RWPE2 (cell line): ENCODE measurements at regions not wholly inside any gene's neighbourhood (a gene's known extent, or its start where the extent isn't known, plus 50 kb on each side); places are given as distances from the start of the nearest gene placed in this dataset.

Experiments
- ATAC-seq: fragments of 200-7000 bp; cut with Tn5 transposase; 3 replicates; pipeline ENCODE4 v1.9.1; 2021; ENCODE audit warnings: low read depth
- DNase-seq: peaks from one replicate; pipeline ENCODE4 v3.0.0-alpha.2; 2020; ENCODE audit warnings: low spot score
- H3K27ac ChIP-seq: fragments of 450-650 bp; 2 replicates; pipeline ENCODE4 v1.5.1; 2017; ENCODE audit warnings: mild to moderate bottlenecking; ENCODE audit not compliant: poor library complexity, severe bottlenecking
- H3K27me3 ChIP-seq: fragments of 250-450 bp; sonication (Bioruptor Pico); 2 replicates; pipeline ENCODE4 v1.5.1; 2021; ENCODE audit warnings: mild to moderate bottlenecking, moderate library complexity; ENCODE audit not compliant: insufficient read depth, poor library complexity, severe bottlenecking
- H3K36me3 ChIP-seq: fragments of 250-450 bp; sonication (Bioruptor Pico); 2 replicates; pipeline ENCODE4 v1.5.1; 2020; ENCODE audit warnings: low read depth, mild to moderate bottlenecking, moderate library complexity
- H3K4me1 ChIP-seq: fragments of 250-450 bp; sonication (Bioruptor Pico); 2 replicates; pipeline ENCODE4 v1.5.1; 2021; ENCODE audit warnings: mild to moderate bottlenecking, moderate library complexity; ENCODE audit not compliant: insufficient read depth, poor library complexity, severe bottlenecking
- H3K4me3 ChIP-seq: fragments of 250-450 bp; sonication (Bioruptor Pico); 2 replicates; pipeline ENCODE4 v1.5.1; 2021; ENCODE audit warnings: mild to moderate bottlenecking, moderate library complexity; ENCODE audit not compliant: severe bottlenecking
- H3K9me3 ChIP-seq: fragments of 250-450 bp; sonication (Bioruptor Pico); 2 replicates; pipeline ENCODE4 v1.5.1; 2021; ENCODE audit warnings: mild to moderate bottlenecking, moderate library complexity; ENCODE audit not compliant: severe bottlenecking
- TF ChIP-seq, protein P1 (sequence below): fragments of 450-650 bp; IDR thresholded peaks from one replicate; pipeline ENCODE4 v1.5.1; 2017; ENCODE audit warnings: mild to moderate bottlenecking, moderate library complexity; ENCODE audit not compliant: poor library complexity, severe bottlenecking

DNA sequence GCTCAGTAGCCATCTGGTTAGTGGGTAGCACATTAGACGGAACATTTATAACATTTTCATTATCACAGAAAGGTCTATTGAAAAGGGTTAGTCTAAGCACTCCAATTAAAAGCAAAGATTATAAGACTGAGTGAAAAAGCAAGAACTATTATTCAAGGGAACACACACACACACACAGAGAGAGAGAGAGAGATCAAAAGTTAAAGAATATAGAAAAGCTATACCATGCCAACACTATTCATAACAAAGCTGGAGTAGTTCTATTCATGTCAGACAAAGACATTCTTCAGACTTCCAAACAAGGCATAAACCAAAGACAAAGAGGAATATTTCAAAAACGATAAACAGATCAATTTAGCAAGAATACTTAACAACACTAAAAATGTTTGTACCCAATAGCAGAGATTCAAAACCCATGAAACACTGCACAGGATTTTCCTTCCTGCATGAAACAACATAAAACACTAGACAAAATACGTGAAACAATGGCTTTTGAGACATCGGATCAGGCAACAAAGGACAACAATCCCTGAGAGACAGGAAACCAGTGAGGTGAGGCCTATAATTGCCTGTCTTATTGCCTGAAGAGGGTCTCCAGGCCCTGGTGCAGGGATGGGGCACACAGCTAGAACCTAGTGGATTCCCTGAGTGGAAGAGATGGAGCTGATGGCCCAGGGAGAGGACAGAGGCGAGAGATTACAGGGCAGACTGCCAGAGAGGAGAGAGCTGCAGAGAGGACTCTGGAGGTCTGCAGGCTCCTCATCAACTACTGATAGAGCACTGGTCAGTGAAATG is 83.6 kb upstream of the NPAS2 start:
- no peak for ATAC-seq
- H3K27ac ChIP-seq, result no peak overlapping the region
- no peaks in the 10 kb centered on the region for H3K9me3 ChIP-seq
- H3K36me3 ChIP-seq, result no peaks in the 10 kb centered on the region
- H3K27me3 ChIP-seq, result no peaks in the 10 kb centered on the region
- no peak for DNase-seq
- TF ChIP-seq, protein P1, sequence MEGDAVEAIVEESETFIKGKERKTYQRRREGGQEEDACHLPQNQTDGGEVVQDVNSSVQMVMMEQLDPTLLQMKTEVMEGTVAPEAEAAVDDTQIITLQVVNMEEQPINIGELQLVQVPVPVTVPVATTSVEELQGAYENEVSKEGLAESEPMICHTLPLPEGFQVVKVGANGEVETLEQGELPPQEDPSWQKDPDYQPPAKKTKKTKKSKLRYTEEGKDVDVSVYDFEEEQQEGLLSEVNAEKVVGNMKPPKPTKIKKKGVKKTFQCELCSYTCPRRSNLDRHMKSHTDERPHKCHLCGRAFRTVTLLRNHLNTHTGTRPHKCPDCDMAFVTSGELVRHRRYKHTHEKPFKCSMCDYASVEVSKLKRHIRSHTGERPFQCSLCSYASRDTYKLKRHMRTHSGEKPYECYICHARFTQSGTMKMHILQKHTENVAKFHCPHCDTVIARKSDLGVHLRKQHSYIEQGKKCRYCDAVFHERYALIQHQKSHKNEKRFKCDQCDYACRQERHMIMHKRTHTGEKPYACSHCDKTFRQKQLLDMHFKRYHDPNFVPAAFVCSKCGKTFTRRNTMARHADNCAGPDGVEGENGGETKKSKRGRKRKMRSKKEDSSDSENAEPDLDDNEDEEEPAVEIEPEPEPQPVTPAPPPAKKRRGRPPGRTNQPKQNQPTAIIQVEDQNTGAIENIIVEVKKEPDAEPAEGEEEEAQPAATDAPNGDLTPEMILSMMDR, result no peak
- H3K4me3 ChIP-seq, result no peak overlapping the region
- peaks cover 32% of the 10 kb centered on the region for H3K4me1 ChIP-seq

DNA sequence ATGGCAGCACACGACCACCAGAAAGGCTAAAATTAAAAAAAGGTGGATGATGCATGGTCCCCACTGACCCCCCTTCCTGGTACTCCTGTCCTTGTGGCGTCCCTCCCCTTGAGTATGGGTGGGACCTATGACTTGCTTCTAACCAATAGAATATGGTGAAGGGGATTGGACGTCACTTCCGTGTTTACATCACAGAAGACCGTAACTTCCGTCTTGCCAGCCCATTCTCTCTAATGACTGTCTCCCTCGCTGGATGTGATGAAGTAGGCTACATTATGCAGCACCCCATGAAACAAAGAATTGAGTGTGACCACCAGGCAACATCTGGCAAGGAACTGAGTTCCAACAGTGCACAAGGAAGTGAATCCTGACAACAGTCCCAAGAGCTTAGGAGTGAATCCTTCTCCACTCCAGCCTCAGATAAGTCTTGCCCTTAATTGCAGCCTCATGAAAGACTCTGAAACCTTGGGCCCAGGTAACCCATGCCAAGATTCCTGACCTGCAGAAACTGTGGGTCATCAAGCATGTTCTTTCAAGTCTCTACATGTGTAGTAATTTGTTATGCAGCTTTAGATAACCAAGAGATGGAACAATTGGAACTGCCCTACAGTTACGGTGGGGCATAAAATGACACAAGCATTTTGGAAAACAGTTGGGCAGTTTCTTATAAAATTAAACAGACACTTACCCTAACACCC is 80.1 kb upstream of the NPAS2 start:
- peak; percentile 63 for ATAC-seq
- Histone ChIP-seq H3K27ac (peak overlapping the region; percentile 11), H3K4me3 (no peak overlapping the region), H3K27me3 (no peaks in the 10 kb centered on the region), H3K4me1 (peaks cover 22% of the 10 kb centered on the region), H3K9me3 (no peaks in the 10 kb centered on the region), H3K36me3 (no peaks in the 10 kb centered on the region)
- DNase-seq, result no peak
- TF ChIP-seq, protein P1, result no peak

DNA sequence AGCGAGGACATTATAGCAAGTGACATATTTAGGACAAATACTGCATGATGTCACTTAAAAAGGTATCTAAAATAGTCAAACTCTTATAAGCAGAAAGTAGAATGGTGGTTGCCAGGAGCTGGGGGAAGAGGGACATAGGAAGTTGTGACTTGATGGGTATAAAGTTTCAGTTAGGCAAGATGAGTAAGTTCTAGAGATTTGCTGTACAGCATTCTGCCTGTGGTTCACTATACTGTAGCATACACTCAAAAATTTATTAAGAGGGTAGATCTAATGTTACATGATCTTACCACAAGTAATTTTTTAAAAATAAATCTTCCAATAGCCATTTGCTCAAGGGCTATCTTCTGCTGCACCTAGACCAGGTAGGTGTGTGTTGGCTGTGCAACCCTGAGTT is 78.1 kb upstream of the NPAS2 start:
- DNase-seq, result no peak
- Histone ChIP-seq H3K4me3 (no peak overlapping the region), H3K27ac (peak overlapping the region; percentile 52)

DNA sequence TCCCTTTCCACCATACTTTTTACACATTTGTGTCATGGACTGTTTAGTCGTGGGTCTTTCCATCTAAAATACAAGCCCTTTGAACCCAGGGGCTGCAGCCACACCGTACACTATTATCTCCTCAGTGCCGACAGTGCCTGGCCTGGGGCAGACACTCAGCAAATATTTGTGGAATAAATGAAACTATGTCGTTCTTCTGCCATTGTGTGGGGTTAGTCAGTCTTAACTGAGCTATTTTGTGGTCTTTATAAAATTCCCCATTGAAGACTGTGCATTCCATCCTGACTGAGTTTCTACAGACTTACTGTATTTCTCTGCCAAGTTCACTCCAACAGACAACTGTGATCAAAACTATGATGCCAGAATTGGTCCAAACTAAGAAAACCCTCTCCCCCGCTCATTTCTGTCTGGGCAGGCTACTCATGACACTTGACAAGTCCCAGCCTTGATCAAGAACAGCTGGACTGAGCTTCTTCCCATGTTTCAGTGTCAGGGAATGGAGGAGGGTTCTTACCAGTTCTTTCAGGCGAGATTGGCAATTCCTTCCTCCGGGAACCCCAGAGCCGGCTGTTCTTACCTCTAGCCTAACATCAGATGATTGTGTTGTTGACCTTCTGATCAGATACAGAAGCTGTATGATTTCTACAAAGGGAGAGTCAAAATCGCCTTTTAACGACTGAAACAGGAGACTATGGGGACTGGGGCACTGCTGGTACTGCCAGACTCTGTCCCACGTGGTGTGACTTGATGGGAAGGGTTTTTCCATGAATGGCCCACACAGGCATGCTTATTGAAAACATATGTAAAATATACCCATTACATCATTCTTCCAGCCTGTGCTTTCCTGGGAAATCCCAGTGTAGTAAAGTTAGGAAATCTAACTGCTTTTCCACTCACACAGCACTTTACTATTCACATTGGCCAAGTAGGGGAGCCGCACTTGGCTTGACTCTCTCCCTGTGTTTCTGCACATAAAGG is 77.4 kb upstream of the NPAS2 start:
- TF ChIP-seq, protein P1, result no peak
- H3K36me3 ChIP-seq, result no peaks in the 10 kb centered on the region
- H3K4me1 ChIP-seq, result peaks cover 26% of the 10 kb centered on the region
- DNase-seq (no peak), ATAC-seq (peak; percentile 87)
- H3K4me3 ChIP-seq, result no peak overlapping the region
- H3K27ac ChIP-seq, result peak overlapping the region; percentile 52
- no peaks in the 10 kb centered on the region for H3K9me3 ChIP-seq
- H3K27me3 ChIP-seq, result no peaks in the 10 kb centered on the region

More for the DNA sequence above, 78.1 kb upstream of the NPAS2 start:
- ATAC-seq, result no peak
- Histone ChIP-seq H3K27me3 (no peaks in the 10 kb centered on the region), H3K9me3 (no peaks in the 10 kb centered on the region), H3K4me1 (peaks cover 22% of the 10 kb centered on the region), H3K36me3 (no peaks in the 10 kb centered on the region)
- TF ChIP-seq, protein P1, result no peak
